ENCODE measurements at regions not wholly inside any gene's neighbourhood (a gene's known extent, or its start where the extent isn't known, plus 50 kb on each side); places are given as distances from the start of the nearest gene placed in this dataset.

GRCh38 chr17:83150369-83151055 lies 71.1 kb downstream of the METRNL start:
- no peak overlapping the region for H3K4me2 ChIP-seq (ENCODE audit: low read length)
- no peaks in the 10 kb centered on the region for H3K36me3 ChIP-seq (ENCODE audit: control insufficient read depth in 1 of 2, insufficient read depth in 2 of 2, low read length in 2 of 2)
- no peak overlapping the region for H3K4ac ChIP-seq (ENCODE audit: low read depth, low read length)
- H3K9me3 ChIP-seq (ENCODE audit: insufficient read depth, low read depth, low read length): peaks cover 54% of the 10 kb centered on the region
- no peak overlapping the region for H4K8ac ChIP-seq (ENCODE audit: low read depth, low read length)
- H2BK5ac ChIP-seq (ENCODE audit: low read depth, low read length, poor library complexity): no peak overlapping the region
- H3K27ac ChIP-seq (ENCODE audit: low read depth, low read length): no peak overlapping the region
- WGBS (ENCODE audit: extremely low coverage, insufficient coverage, insufficient read length): no CpG with 5 or more reads among the region's 10 CpGs
- H3K79me1 ChIP-seq (ENCODE audit: low read length): no peaks in the 10 kb centered on the region
- no peak overlapping the region for H3K4me3 ChIP-seq (ENCODE audit: low read depth, low read length)
- no peak for DNase-seq
- peaks cover 3 to 8% of the 10 kb centered on the region in 2 experiments for H3K4me1 ChIP-seq (ENCODE audit: control insufficient read depth in 1 of 2, insufficient read depth in 2 of 2, low read length in 2 of 2)
- no peaks in the 10 kb centered on the region for H3K27me3 ChIP-seq (ENCODE audit: insufficient read depth, low read length)
- H3K9ac ChIP-seq (ENCODE audit: low read length): no peak overlapping the region
- H3K23ac ChIP-seq (ENCODE audit: low read length): no peak overlapping the region
- H3K79me2 ChIP-seq (ENCODE audit: control insufficient read depth, insufficient read depth, low read length, poor library complexity): no peaks in the 10 kb centered on the region
- no peak overlapping the region for H2AFZ ChIP-seq (ENCODE audit: insufficient read depth, low read length, poor library complexity)
- H2AK5ac ChIP-seq (ENCODE audit: low read length): no peak overlapping the region
- no peak overlapping the region for H2BK120ac ChIP-seq (ENCODE audit: insufficient read depth, low read length, poor library complexity)
- no peak overlapping the region for H4K91ac ChIP-seq (ENCODE audit: low read depth, low read length)
- no peak overlapping the region for H4K12ac ChIP-seq (ENCODE audit: low read depth, low read length)
- no peak overlapping the region for H3K18ac ChIP-seq (ENCODE audit: low read length)
- no peak overlapping the region for H3K14ac ChIP-seq (ENCODE audit: low read length)
- H2BK12ac ChIP-seq (ENCODE audit: low read length): no peak overlapping the region

GRCh38 chr17:83151056-83151441 lies 71.6 kb downstream of the METRNL start:
- H3K4ac ChIP-seq (ENCODE audit: low read depth, low read length): no peak overlapping the region
- H3K4me3 ChIP-seq (ENCODE audit: low read depth, low read length): no peak overlapping the region
- H3K9ac ChIP-seq (ENCODE audit: low read length): no peak overlapping the region
- no peaks in the 10 kb centered on the region for H3K27me3 ChIP-seq (ENCODE audit: insufficient read depth, low read length)
- no peak overlapping the region for H3K14ac ChIP-seq (ENCODE audit: low read length)
- peaks cover 55% of the 10 kb centered on the region for H3K9me3 ChIP-seq (ENCODE audit: insufficient read depth, low read depth, low read length)
- WGBS (ENCODE audit: extremely low coverage, insufficient coverage, insufficient read length): no CpG with 5 or more reads among the region's 16 CpGs
- H2BK5ac ChIP-seq (ENCODE audit: low read depth, low read length, poor library complexity): no peak overlapping the region
- no peak overlapping the region for H3K4me2 ChIP-seq (ENCODE audit: low read length)
- H3K27ac ChIP-seq (ENCODE audit: low read depth, low read length): no peak overlapping the region
- no peak overlapping the region for H3K23ac ChIP-seq (ENCODE audit: low read length)
- no peak overlapping the region for H4K91ac ChIP-seq (ENCODE audit: low read depth, low read length)
- no peaks in the 10 kb centered on the region for H3K79me2 ChIP-seq (ENCODE audit: control insufficient read depth, insufficient read depth, low read length, poor library complexity)
- H3K4me1 ChIP-seq (ENCODE audit: control insufficient read depth in 1 of 2, insufficient read depth in 2 of 2, low read length in 2 of 2): peaks cover 3 to 8% of the 10 kb centered on the region in 2 experiments
- H4K8ac ChIP-seq (ENCODE audit: low read depth, low read length): no peak overlapping the region
- no peak overlapping the region for H2AK5ac ChIP-seq (ENCODE audit: low read length)
- H3K36me3 ChIP-seq (ENCODE audit: control insufficient read depth in 1 of 2, insufficient read depth in 2 of 2, low read length in 2 of 2): no peaks in the 10 kb centered on the region
- H2BK12ac ChIP-seq (ENCODE audit: low read length): no peak overlapping the region
- no peak overlapping the region for H4K12ac ChIP-seq (ENCODE audit: low read depth, low read length)
- no peak overlapping the region for H2AFZ ChIP-seq (ENCODE audit: insufficient read depth, low read length, poor library complexity)
- no peak overlapping the region for H2BK120ac ChIP-seq (ENCODE audit: insufficient read depth, low read length, poor library complexity)
- H3K79me1 ChIP-seq (ENCODE audit: low read length): no peaks in the 10 kb centered on the region
- no peak for DNase-seq
- H3K18ac ChIP-seq (ENCODE audit: low read length): no peak overlapping the region

- Histone ChIP-seq H4K91ac (ENCODE audit: low read depth, low read length) (no peak overlapping the region), H3K27me3 (ENCODE audit: insufficient read depth, low read length) (no peaks in the 10 kb centered on the region), H3K36me3 (ENCODE audit: control insufficient read depth in 1 of 2, insufficient read depth in 2 of 2, low read length in 2 of 2) (no peaks in the 10 kb centered on the region), H3K9ac (ENCODE audit: low read length) (no peak overlapping the region), H2AK5ac (ENCODE audit: low read length) (no peak overlapping the region), H4K12ac (ENCODE audit: low read depth, low read length) (no peak overlapping the region), H3K4me1 (ENCODE audit: control insufficient read depth in 1 of 2, insufficient read depth in 2 of 2, low read length in 2 of 2) (peaks cover 3 to 8% of the 10 kb centered on the region in 2 experiments), H3K9me3 (ENCODE audit: insufficient read depth, low read depth, low read length) (peaks cover 57% of the 10 kb centered on the region), H3K79me1 (ENCODE audit: low read length) (no peaks in the 10 kb centered on the region), H3K4me2 (ENCODE audit: low read length) (no peak overlapping the region), H2BK5ac (ENCODE audit: low read depth, low read length, poor library complexity) (no peak overlapping the region), H2BK12ac (ENCODE audit: low read length) (no peak overlapping the region), H2BK120ac (ENCODE audit: insufficient read depth, low read length, poor library complexity) (no peak overlapping the region), H3K4ac (ENCODE audit: low read depth, low read length) (no peak overlapping the region), H3K14ac (ENCODE audit: low read length) (no peak overlapping the region), H3K4me3 (ENCODE audit: low read depth, low read length) (no peak overlapping the region), H4K8ac (ENCODE audit: low read depth, low read length) (no peak overlapping the region), H2AFZ (ENCODE audit: insufficient read depth, low read length, poor library complexity) (no peak overlapping the region), H3K79me2 (ENCODE audit: control insufficient read depth, insufficient read depth, low read length, poor library complexity) (no peaks in the 10 kb centered on the region), H3K18ac (ENCODE audit: low read length) (no peak overlapping the region), H3K23ac (ENCODE audit: low read length) (no peak overlapping the region), H3K27ac (ENCODE audit: low read depth, low read length) (no peak overlapping the region)
- peak; percentile 9 to 28 for DNase-seq
- WGBS (ENCODE audit: extremely low coverage, insufficient coverage, insufficient read length): no CpG with 5 or more reads among the region's 32 CpGs
Observed at GRCh38 chr17:83151442-83152226, 72.2 kb downstream of the METRNL start.

- no peaks in the 10 kb centered on the region for H3K79me1 ChIP-seq (ENCODE audit: low read length)
- no peak overlapping the region for H2BK5ac ChIP-seq (ENCODE audit: low read depth, low read length, poor library complexity)
- no peak overlapping the region for H3K14ac ChIP-seq (ENCODE audit: low read length)
- H4K91ac ChIP-seq (ENCODE audit: low read depth, low read length): no peak overlapping the region
- H3K79me2 ChIP-seq (ENCODE audit: control insufficient read depth, insufficient read depth, low read length, poor library complexity): no peaks in the 10 kb centered on the region
- no peak overlapping the region for H4K8ac ChIP-seq (ENCODE audit: low read depth, low read length)
- no peak overlapping the region for H3K18ac ChIP-seq (ENCODE audit: low read length)
- no peak overlapping the region for H2BK12ac ChIP-seq (ENCODE audit: low read length)
- H3K27ac ChIP-seq (ENCODE audit: low read depth, low read length): no peak overlapping the region
- no peak overlapping the region for H3K4me2 ChIP-seq (ENCODE audit: low read length)
- WGBS (ENCODE audit: extremely low coverage, insufficient coverage, insufficient read length): no CpG with 5 or more reads among the region's 31 CpGs
- H4K12ac ChIP-seq (ENCODE audit: low read depth, low read length): no peak overlapping the region
- peaks cover 3 to 8% of the 10 kb centered on the region in 2 experiments for H3K4me1 ChIP-seq (ENCODE audit: control insufficient read depth in 1 of 2, insufficient read depth in 2 of 2, low read length in 2 of 2)
- H3K4me3 ChIP-seq (ENCODE audit: low read depth, low read length): no peak overlapping the region
- H2AFZ ChIP-seq (ENCODE audit: insufficient read depth, low read length, poor library complexity): no peak overlapping the region
- no peaks in the 10 kb centered on the region for H3K36me3 ChIP-seq (ENCODE audit: control insufficient read depth in 1 of 2, insufficient read depth in 2 of 2, low read length in 2 of 2)
- no peak overlapping the region for H2BK120ac ChIP-seq (ENCODE audit: insufficient read depth, low read length, poor library complexity)
- no peak overlapping the region for H2AK5ac ChIP-seq (ENCODE audit: low read length)
- H3K23ac ChIP-seq (ENCODE audit: low read length): no peak overlapping the region
- no peak for DNase-seq
- peaks cover 57% of the 10 kb centered on the region for H3K9me3 ChIP-seq (ENCODE audit: insufficient read depth, low read depth, low read length)
- no peak overlapping the region for H3K9ac ChIP-seq (ENCODE audit: low read length)
- no peak overlapping the region for H3K4ac ChIP-seq (ENCODE audit: low read depth, low read length)
- no peaks in the 10 kb centered on the region for H3K27me3 ChIP-seq (ENCODE audit: insufficient read depth, low read length)
Observed at GRCh38 chr17:83152227-83152744, 72.9 kb downstream of the METRNL start.
